ENCODE measurements at regions not wholly inside any gene's neighbourhood (a gene's known extent, or its start where the extent isn't known, plus 50 kb on each side); places are given as distances from the start of the nearest gene placed in this dataset.

GRCh38 chr2:48049371-48049770 lies 143.1 kb upstream of the FBXO11 start:
- TF ChIP-seq POLR2A (IDR thresholded peaks at IDR 0.05) (no peak), CTCF (IDR thresholded peaks at IDR 0.05) (no peak), POLR2AphosphoS5 (IDR thresholded peaks at IDR 0.05) (no peak)
